ENCODE measurements at regions not wholly inside any gene's neighbourhood (a gene's known extent, or its start where the extent isn't known, plus 50 kb on each side); places are given as distances from the start of the nearest gene placed in this dataset.
A peak's percentile ranks its signal among the peaks of the same experiment; 100 is the strongest.

DNA sequence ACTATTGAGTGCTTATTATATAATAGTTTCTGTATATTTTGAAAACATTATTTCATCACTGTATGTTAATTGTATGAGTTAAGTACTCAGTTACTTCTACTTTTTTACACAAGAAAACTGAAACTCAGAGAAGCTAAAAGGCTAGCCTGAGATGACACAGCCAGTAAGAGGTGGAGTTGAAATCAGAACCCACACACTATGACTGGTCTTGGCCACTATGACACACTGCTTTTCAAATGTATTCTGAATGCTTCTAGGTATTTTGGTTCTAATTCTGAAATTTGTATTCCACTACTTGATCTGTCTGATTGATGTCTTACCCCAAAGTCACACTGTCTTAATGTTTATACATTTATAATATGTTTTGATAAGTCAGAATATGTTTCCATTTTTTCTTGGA is 181.8 kb downstream of the ZDHHC21 start:
- TF ChIP-seq, protein P1, sequence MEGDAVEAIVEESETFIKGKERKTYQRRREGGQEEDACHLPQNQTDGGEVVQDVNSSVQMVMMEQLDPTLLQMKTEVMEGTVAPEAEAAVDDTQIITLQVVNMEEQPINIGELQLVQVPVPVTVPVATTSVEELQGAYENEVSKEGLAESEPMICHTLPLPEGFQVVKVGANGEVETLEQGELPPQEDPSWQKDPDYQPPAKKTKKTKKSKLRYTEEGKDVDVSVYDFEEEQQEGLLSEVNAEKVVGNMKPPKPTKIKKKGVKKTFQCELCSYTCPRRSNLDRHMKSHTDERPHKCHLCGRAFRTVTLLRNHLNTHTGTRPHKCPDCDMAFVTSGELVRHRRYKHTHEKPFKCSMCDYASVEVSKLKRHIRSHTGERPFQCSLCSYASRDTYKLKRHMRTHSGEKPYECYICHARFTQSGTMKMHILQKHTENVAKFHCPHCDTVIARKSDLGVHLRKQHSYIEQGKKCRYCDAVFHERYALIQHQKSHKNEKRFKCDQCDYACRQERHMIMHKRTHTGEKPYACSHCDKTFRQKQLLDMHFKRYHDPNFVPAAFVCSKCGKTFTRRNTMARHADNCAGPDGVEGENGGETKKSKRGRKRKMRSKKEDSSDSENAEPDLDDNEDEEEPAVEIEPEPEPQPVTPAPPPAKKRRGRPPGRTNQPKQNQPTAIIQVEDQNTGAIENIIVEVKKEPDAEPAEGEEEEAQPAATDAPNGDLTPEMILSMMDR (IDR thresholded peaks at IDR 0.05) = no peak
- TF ChIP-seq EP300 (IDR thresholded peaks at IDR 0.05) = no peak
- TF ChIP-seq POLR2A (IDR thresholded peaks at IDR 0.05) = no peak
- H3K27ac ChIP-seq = no peak overlapping the region
- H3K4me1 ChIP-seq = no peaks in the 10 kb centered on the region
- DNase-seq (ENCODE audit: low spot score in 2 of 2) = no peak
- no peaks in the 10 kb centered on the region for H3K27me3 ChIP-seq
- H3K9me3 ChIP-seq = no peaks in the 10 kb centered on the region
- no peaks in the 10 kb centered on the region for H3K36me3 ChIP-seq
- H3K4me3 ChIP-seq = no peak overlapping the region

- H3K27ac ChIP-seq = no peak overlapping the region
- no peaks in the 10 kb centered on the region for H3K9me3 ChIP-seq
- H3K27me3 ChIP-seq = no peaks in the 10 kb centered on the region
- H3K36me3 ChIP-seq = no peaks in the 10 kb centered on the region
- H3K4me1 ChIP-seq = no peaks in the 10 kb centered on the region
- TF ChIP-seq POLR2A (IDR thresholded peaks at IDR 0.05) (no peak), EP300 (IDR thresholded peaks at IDR 0.05) (no peak)
- TF ChIP-seq, protein P1 (IDR thresholded peaks at IDR 0.05) = no peak
- no peak for DNase-seq (ENCODE audit: low spot score in 2 of 2)
- WGBS, 2 donors = 84 to 92% methylated on average over 2 of the region's 2 CpGs
- no peak overlapping the region for H3K4me3 ChIP-seq
Observed at GRCh38 chr9:14508884-14509283, 184.3 kb downstream of the ZDHHC21 start.

DNA sequence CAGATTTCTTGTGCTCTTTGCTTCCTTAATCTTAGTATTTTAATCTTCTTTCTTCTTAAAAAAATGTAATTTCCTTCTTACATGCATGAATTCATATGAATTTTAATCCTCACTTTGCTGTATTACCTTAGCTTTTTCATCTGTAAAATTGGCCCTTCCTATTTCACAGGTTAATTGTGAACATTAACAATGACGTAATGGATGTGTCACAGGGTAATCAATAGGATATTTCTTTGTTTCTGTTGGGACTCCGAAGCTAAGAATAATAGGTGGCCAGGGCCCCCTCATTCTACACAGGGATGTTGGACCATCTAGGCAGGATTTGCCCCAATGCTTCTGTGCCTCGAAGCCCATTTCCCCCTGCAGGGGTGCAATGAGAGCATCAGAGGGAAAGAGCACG is 187.4 kb upstream of the NFIB start:
- Histone ChIP-seq H3K4me1 (peaks cover 0 to 8% (median 0%) of the 10 kb centered on the region in 4 donors), H3K27me3 (no peaks in the 10 kb centered on the region), H3K36me3 (no peaks in the 10 kb centered on the region), H3K4me3 (no peak overlapping the region), H3K9me3 (no peaks in the 10 kb centered on the region), H3K27ac (peak overlapping the region in 2 of 4 donors; percentile 52 to 64)
- TF ChIP-seq POLR2A (IDR thresholded peaks at IDR 0.05) (no peak), EP300 (IDR thresholded peaks at IDR 0.05) (no peak)
- TF ChIP-seq, protein P1 (IDR thresholded peaks at IDR 0.05) = no peak
- no peak for DNase-seq (ENCODE audit: low spot score in 2 of 2)
- 87 to 88% methylated on average over 4 of the region's 4 CpGs for WGBS, 2 donors

DNA sequence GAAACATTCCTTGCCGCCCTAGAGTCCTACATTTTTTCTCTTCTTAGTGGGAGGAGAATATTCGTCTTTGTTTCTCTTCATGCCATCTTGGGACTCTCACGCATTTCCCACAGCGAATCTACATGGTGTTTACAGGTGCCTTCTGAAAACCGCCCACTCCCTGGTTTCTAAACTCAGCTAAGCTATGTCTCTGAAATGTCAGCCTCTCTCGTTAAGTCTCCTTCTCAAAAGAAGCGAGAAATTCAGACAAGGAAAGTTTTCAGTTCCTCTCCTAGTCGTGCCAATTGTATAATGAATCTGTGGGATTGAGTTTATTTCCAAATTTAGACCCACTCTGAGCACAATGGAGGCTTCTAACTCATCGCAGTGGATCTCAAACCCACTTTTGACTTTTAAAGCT is 186.8 kb upstream of the NFIB start:
- WGBS, 2 donors = 42 to 46% methylated on average over 9 of the region's 9 CpGs
- H3K4me1 ChIP-seq = peaks cover 0 to 8% (median 0%) of the 10 kb centered on the region in 4 donors
- H3K27ac ChIP-seq = peak overlapping the region in 2 of 4 donors; percentile 52 to 64
- no peak for DNase-seq (ENCODE audit: low spot score in 2 of 2)
- H3K36me3 ChIP-seq = no peaks in the 10 kb centered on the region
- TF ChIP-seq POLR2A (IDR thresholded peaks at IDR 0.05) (no peak), EP300 (IDR thresholded peaks at IDR 0.05) (no peak)
- TF ChIP-seq, protein P1 (IDR thresholded peaks at IDR 0.05) = no peak
- H3K9me3 ChIP-seq = no peaks in the 10 kb centered on the region
- H3K27me3 ChIP-seq = no peaks in the 10 kb centered on the region
- H3K4me3 ChIP-seq = no peak overlapping the region

- Histone ChIP-seq H3K27me3 (no peaks in the 10 kb centered on the region), H3K36me3 (no peaks in the 10 kb centered on the region), H3K9me3 (no peaks in the 10 kb centered on the region), H3K4me3 (no peak overlapping the region), H3K27ac (no peak overlapping the region), H3K4me1 (peaks cover 0 to 8% (median 0%) of the 10 kb centered on the region in 4 donors)
- no peak for DNase-seq (ENCODE audit: low spot score in 2 of 2)
- TF ChIP-seq EP300 (IDR thresholded peaks at IDR 0.05) (no peak), POLR2A (IDR thresholded peaks at IDR 0.05) (no peak)
- TF ChIP-seq, protein P1 (IDR thresholded peaks at IDR 0.05) = no peak
- WGBS, 2 donors = 85 to 92% methylated on average over 6 of the region's 6 CpGs
Observed at GRCh38 chr9:14499976-14500375, 186.0 kb upstream of the NFIB start.

All from tibial nerve (tissue), 4 donors.